HG03558 (cell line): ENCODE measurements at regions not wholly inside any gene's neighbourhood (a gene's known extent, or its start where the extent isn't known, plus 50 kb on each side); places are given as distances from the start of the nearest gene placed in this dataset.

ENCODE experiments used
- ATAC-seq: cut with Tn5 transposase; IDR thresholded peaks from one replicate; pipeline ENCODE4 v1.9.1; 2021; ENCODE audit warnings: moderate number of reproducible peaks; ENCODE audit not compliant: unreplicated experiment; ENCODE audit errors: extremely low read depth

DNA sequence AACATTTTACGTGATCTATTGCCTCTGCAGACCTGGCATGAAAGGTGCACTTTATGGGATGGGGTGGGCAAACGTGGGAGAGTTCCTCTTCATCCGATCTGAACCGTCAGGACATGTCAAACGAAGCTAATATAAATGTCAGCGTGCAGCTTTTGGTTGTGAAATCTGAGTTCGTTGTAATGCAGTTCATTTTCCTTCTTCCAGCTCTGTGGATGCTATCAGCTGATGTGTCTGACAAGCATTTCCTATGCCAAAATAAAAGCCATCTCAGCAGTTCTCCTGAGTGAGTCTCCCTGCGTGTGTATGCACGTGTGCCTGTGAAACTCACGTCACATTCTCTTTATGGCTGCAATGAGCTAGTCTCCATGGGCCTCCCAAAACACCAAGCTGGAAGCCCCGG, 512.3 kb downstream of the MCTP2 start:
- ATAC-seq: no peak

DNA sequence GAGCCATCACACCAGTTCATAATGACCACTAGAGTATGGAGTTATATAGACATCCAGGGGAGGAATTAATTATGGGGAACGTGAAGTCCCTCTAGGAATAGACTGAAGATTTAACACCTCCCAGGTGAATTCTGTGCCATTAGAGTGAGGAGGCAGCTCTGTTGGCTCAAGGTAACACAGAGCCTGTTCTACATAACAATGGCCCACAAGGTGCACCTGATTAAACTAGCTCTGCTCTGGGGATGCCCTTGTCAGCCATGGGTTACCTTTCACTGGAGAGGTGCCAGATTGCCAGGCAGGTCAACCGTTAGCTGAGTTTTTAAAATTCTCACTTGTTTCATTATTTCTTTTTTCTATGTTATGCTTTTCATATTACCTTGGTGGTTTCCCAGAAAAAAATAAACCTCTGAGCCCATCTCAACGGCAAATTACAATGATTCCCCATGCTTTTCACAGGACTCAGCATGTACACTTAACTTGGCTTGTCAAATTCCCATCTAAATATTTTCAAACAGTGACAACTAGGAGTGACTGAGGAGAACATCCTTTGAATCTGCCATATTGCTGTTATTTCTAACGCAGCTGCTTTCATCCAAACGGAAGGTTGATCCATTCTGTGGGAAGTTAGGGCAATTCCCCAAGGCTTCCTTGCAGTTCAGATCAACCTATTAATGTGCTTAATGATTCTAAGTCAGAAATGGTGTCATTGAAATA, 512.9 kb downstream of the MCTP2 start:
- ATAC-seq: no peak

DNA sequence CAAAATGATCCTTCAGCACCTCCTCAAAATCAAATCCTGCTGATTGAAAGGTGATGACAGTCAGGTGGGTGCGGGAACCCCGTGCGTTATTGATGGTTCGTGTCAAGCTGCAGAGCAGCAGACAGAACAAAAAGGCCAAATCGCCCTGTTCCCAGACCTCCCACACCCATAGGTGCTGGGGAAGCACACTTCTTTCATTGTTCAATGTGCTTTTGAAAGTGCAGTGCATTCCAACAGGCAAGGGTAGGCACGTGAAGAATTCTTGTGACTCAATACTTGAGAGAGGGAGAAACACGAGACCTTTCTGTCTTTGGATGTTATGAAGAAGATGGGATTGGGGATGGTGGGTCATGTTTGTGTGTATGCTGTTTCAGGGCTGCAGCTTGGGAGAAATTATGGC, 514.0 kb downstream of the MCTP2 start:
- no peak for ATAC-seq

DNA sequence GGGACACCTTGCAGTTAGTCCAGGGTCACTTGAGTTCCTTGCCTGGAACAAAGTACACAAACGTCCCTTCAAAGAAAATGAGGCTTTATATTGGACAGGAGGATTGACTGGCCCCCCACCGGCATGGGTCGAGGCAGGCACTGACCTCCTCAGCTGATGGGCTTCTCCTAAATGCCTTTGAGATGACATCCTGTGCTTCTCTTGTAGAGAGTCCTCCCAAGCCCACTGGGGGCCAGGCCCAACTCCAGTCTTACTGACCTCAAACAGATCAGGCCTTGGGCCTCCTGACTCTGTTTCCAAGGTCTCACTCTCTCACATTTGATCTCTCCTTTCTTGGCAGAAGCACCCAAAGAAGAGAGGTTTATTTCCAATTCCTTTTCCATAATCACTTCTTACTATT, 516.1 kb downstream of the MCTP2 start:
- no peak for ATAC-seq

DNA sequence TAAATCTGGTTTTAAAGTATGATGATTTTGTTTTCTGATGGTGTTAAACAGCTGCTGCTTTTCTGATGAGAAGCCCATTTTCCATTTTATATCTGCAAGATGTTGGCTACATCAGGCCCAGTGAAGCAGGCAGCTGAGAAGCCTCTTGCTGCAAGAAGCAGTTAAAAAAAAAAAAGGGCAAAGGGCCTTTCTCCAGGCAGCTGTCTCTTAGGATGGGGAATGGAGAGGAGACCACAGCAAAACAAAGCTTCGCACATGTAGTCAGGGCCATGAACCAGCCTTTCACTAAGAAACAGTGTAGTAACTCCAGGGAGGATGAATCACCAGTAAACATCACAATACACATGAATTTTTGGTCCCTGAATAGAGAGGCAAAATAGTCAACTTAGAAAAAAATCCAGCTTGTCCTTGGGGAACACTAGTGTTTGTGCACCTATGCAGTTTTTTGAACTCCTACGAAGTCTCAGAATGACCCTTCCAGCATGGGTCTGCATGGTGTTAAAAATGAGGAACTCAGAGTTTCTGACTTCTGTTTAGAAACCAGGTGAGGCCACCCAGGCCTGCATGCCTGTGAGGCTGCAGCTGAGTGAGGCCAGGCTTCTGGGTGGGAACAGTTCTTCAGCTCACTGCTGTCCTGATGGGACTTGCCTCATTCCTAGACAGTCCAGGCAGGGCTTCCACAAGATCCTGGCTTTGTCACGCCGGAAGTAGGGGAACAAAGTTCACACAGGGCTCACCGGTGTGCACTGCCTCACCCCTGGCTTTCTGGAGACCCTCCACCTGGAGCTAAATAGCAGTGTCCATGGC, 518.7 kb downstream of the MCTP2 start:
- ATAC-seq: no peak

DNA sequence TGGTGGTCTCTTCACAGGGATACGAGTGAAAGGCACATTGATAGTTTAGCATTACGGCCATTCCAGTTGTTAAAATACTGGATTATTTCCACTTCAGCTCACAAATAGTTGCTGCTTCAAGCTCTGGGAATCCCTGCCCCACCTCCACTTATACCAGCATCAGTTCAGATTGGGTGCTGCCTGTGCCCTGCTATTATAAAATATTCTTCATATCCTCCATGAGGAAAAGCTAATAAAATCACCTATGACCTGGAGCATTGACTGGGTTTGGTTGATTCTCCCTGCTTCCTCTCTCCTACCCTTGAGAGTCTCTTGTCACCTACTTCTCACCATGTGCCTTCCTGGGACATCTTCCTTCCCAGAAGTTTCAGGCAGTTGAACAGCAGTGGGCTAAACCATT, 529.0 kb downstream of the MCTP2 start:
- ATAC-seq: no peak

DNA sequence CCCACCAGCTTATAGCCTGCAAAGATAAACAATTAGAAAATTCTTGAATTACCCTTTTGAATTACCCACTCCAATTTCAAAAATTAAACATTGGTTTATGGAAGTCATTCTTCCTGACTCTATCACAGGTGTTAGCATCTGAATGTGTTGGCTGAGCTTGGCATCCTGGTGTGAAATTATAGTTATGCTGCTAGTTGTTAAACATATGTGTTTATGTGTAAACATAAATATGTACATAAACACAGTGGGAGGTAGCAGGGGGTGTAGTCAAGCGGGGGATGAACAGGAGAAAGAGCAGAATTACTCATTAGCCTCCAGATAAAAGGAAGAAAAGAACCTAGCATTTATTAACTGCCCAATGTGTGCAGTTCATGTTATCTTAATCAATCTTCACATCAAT, 530.2 kb downstream of the MCTP2 start:
- ATAC-seq: no peak

DNA sequence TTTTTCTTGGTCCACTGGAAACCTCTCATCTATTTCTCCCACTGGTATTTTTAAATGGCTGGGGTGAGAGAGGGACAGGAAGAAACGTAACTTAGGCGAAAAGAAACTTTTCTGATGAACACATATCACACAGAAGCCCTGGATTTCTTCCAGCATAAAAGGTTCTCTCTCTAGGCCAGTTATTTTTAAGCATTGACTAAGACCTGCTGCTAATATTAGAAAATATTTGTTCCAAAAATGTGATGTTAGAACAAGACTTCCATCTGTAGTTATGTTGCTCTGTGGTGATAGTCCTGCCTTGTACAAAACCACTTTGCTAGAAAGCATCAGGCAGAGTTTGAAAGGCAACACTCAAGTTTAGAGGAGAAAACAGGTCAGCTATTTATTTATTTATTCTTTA, 537.7 kb downstream of the MCTP2 start:
- no peak for ATAC-seq

- ATAC-seq: no peak
Measured at GRCh38 chr15:94770199-94770598, 538.8 kb downstream of the MCTP2 start.

GRCh38 chr15:94777037-94777436, 545.7 kb downstream of the MCTP2 start:
- no peak for ATAC-seq

- ATAC-seq: no peak
Measured at GRCh38 chr15:94778840-94779239, 547.5 kb downstream of the MCTP2 start.

GRCh38 chr15:94780166-94780565, 548.8 kb downstream of the MCTP2 start:
- no peak for ATAC-seq

- no peak for ATAC-seq
Measured at GRCh38 chr15:94785091-94785490, 553.7 kb downstream of the MCTP2 start.

- no peak for ATAC-seq
Measured at GRCh38 chr15:94791008-94791407, 559.6 kb downstream of the MCTP2 start.

DNA sequence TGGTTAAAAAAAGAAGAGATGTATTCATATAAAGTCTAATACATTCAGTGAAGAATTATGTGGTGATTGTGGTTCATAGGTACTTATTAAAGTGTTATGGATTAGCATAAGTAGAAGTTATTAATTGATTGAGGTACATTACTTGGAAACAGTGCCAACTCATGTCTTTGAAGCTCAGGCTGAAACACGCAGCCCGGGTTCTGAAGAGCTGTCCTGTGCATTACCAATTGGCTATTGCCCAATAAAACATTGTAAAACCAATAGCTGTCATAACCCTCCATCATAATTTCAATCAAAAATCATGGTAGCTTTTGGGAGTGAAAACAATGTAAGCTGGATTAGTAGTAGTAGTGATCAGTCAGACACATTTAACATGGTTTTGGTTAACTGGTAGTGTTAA, 560.1 kb downstream of the MCTP2 start:
- ATAC-seq: no peak

- no peak for ATAC-seq
Measured at GRCh38 chr15:94792196-94792595, 560.8 kb downstream of the MCTP2 start.

DNA sequence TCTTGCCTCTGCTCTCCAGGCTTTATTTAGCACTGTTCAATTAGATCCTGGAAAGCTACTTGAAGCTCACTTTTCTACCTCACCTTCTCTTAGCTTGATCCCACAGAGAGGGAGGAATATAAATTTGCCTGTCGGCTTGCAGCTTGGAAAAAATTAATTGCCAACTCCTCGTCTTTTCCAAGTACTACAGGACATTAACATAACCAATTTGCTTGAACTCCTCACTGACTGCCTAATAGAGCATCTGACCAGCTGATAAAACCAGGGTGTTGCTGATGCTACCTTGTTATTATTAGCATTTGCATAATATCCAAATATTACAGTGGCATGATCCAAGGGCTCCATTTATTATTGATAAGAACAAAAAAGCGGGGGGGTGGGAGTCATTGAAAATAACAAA, 561.8 kb downstream of the MCTP2 start:
- ATAC-seq: no peak

DNA sequence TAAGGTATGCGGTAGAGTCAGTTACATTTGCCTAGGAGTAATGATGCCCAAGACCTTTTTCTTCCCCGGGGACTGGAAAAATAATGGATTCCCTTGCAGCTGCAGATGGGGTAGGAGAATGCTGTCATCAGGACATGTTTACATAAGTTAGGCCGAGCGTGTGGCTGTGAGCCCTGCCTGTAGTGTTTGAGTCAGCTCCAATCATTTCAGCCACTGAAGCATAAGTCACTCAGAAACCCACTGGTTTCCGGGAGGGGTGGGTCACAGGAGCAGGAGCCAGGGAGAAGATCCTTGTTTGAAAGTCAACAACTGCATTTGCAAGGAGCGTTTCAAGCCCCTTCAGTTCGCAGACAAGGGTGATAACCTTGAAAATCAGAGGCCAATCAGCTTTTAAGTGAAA, 562.3 kb downstream of the MCTP2 start:
- ATAC-seq: no peak

DNA sequence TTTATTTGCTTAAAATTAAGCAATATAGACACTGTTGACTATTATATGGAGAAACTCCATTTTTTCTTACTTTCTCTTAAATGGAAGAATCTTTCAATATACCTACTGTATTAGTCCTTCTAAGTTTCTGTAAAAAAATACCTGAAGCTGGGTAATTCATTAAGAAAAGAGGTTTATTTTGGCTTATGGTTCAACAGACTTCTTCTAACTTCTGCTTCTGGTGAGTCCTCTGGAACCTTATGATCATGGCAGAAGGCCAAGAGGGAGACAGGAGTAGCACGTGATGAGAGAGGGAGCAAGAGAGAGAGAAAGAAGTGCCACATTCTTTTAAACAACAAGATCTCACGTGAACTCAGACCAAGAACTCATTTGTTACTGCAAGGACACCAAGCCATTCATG, 573.3 kb downstream of the MCTP2 start:
- no peak for ATAC-seq

DNA sequence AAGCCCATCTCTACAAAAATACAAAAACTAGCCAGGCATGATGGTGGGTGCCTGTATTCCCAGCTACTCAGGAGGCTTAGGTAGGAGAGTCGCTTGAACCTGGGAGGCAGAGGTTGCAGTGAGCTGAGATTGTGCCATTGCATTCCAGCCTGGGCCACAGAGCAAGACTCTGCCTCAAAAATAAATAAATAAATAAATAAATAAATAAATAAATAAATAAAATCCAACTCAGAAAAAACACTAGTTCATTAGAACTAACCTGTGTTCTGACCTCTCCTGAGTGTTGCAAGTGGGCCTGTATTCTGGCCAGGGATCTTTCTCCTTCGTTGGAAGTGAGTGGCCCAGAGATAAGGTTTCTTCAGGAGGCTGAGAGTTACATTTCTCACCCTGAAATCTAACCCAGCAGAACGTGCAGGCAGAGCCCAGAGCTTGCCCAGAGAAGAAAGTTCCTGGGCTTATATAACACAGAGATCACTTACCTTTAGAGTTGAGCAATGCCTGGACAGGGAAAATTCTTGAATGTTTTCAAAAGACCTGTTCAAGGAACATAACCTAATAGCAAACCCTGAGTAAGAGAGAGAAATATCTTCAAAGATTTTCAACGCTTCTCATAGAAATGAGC, 583.9 kb downstream of the MCTP2 start:
- no peak for ATAC-seq

- ATAC-seq: no peak
Measured at GRCh38 chr15:94815914-94816313, 584.6 kb downstream of the MCTP2 start.
